H1 (cell line): ENCODE measurements at regions not wholly inside any gene's neighbourhood (a gene's known extent, or its start where the extent isn't known, plus 50 kb on each side); places are given as distances from the start of the nearest gene placed in this dataset.

Experiments used
- BACH1 ChIP-seq: IDR thresholded peaks from 2 replicates; pipeline ENCODE4 v1.6.1; 2012; ENCODE audit warnings: low read length, improper control_type of control experiment
- EGR1 ChIP-seq: IDR thresholded peaks from 2 replicates; pipeline ENCODE4 v1.6.1; 2011; ENCODE audit warnings: low read depth, low read length, borderline replicate concordance
- HDAC6 ChIP-seq: IDR thresholded peaks from one replicate; pipeline ENCODE4 v1.7.1; 2012; ENCODE audit warnings: low read depth, mild to moderate bottlenecking, inconsistent platforms, low read length, moderate library complexity
- RBBP5 ChIP-seq: IDR thresholded peaks from 2 replicates; pipeline ENCODE4 v1.7.1; 2012; ENCODE audit warnings: low read depth, mild to moderate bottlenecking, inconsistent platforms, low read length, moderate library complexity, borderline replicate concordance
- RNF2 ChIP-seq: fragments of 200-900, 300-1000 bp; sonication (generic); IDR thresholded peaks from 2 replicates; pipeline ENCODE4 v1.7.1; 2016; ENCODE audit warnings: borderline replicate concordance, low read depth, mild to moderate bottlenecking, antibody characterized with exemption, low read length; ENCODE audit not compliant: poor library complexity, severe bottlenecking; ENCODE audit errors: missing control alignments
- TEAD4 ChIP-seq: IDR thresholded peaks from 2 replicates; pipeline ENCODE4 v1.6.1; 2012; ENCODE audit warnings: low read depth, low read length, inconsistent platforms, mixed read lengths
- TF ChIP-seq, protein P1 (sequence below): IDR thresholded peaks from 2 replicates; pipeline ENCODE4 v1.6.1; 2011; ENCODE audit warnings: low read depth, mild to moderate bottlenecking, low read length; ENCODE audit not compliant: insufficient read depth

DNA sequence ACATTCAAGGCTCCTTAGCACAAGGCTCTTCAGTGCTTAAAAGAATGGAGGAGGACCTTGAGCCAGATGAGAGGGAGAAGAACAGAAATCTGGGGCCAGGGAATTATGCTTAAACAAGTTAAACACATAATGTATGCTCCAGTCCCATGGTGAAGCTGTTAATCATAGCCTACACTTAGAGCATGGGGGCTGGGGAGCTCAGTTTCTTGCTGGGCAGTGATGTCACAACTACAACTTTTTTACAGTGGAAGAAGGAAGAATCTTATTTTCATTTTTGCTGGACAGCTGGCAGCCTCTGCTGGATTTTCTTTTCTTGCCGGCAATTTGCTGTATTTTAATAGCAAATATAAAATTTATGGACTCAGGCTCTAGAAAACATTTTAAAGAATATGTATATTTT, 432.5 kb downstream of the CD109 start (continued):
- TF ChIP-seq, protein P1, sequence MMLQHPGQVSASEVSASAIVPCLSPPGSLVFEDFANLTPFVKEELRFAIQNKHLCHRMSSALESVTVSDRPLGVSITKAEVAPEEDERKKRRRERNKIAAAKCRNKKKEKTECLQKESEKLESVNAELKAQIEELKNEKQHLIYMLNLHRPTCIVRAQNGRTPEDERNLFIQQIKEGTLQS, result no peak
- no peak for TF ChIP-seq HDAC6
- TF ChIP-seq EGR1, result no peak
- no peak for TF ChIP-seq RBBP5
- TF ChIP-seq RNF2, result no peak
- no peak for TF ChIP-seq BACH1
- no peak for TF ChIP-seq TEAD4
- TF ChIP-seq, all 59 proteins: peak for 0
